Astrocyte (in vitro differentiated cells and primary cell): ENCODE measurements at regions not wholly inside any gene's neighbourhood (a gene's known extent, or its start where the extent isn't known, plus 50 kb on each side); places are given as distances from the start of the nearest gene placed in this dataset.
A peak's percentile ranks its signal among the peaks of the same experiment; 100 is the strongest.

Source experiments
- DNase-seq: peaks from one replicate; pipeline ENCODE4 v3.0.0-alpha.2; 2010; ENCODE audit warnings: low read depth
- FAIRE-seq: peaks from 2 replicates; lab custom pipeline; 2011; peaks lifted over from hg19 to GRCh38; lab: Jason Lieb, UNC
- H2AFZ ChIP-seq: 2 replicates; pipeline ENCODE4 v1.6.0; 2012; ENCODE audit warnings: low read depth, low read length, inconsistent platforms
- H3K27ac ChIP-seq: 2 replicates; pipeline ENCODE4 v1.5.1; 2011; ENCODE audit warnings: low read depth, low read length, inconsistent platforms
- H3K27me3 ChIP-seq: 2 replicates; pipeline ENCODE4 v1.6.0; 2011; ENCODE audit warnings: low read length, inconsistent platforms; ENCODE audit not compliant: insufficient read depth
- H3K36me3 ChIP-seq: 2 replicates; pipeline ENCODE4 v1.5.1; 2011; ENCODE audit warnings: low read length, inconsistent platforms; ENCODE audit not compliant: insufficient read depth
- H3K4me1 ChIP-seq: 2 replicates; pipeline ENCODE4 v1.5.1; 2011; ENCODE audit warnings: low read length, inconsistent platforms; ENCODE audit not compliant: insufficient read depth
- H3K4me2 ChIP-seq: 2 replicates; pipeline ENCODE4 v1.6.0; 2012; ENCODE audit warnings: low read length, inconsistent platforms
- H3K4me3 ChIP-seq: 2 replicates; pipeline ENCODE4 v1.5.1; 2011; ENCODE audit warnings: low read depth, mild to moderate bottlenecking, low read length, inconsistent platforms; ENCODE audit not compliant: insufficient read depth
- H3K79me2 ChIP-seq: 2 replicates; pipeline ENCODE4 v1.6.0; 2012; ENCODE audit warnings: mild to moderate bottlenecking, low read length, inconsistent platforms; ENCODE audit not compliant: insufficient read depth
- H3K9ac ChIP-seq: 2 replicates; pipeline ENCODE4 v1.6.0; 2012; ENCODE audit warnings: mild to moderate bottlenecking, low read length, inconsistent platforms
- H3K9me3 ChIP-seq: 2 replicates; pipeline ENCODE4 v1.5.1; 2012; ENCODE audit warnings: low read depth, mild to moderate bottlenecking, low read length, inconsistent platforms; ENCODE audit not compliant: insufficient read depth
- H4K20me1 ChIP-seq: 2 replicates; pipeline ENCODE4 v1.6.0; 2012; ENCODE audit warnings: low read length, inconsistent platforms; ENCODE audit not compliant: insufficient read depth
- H3K27ac Mint-ChIP-seq: one replicate; pipeline ENCODE4 v1.8.0; 2021; ENCODE audit warnings: mild to moderate bottlenecking, mixed read lengths; ENCODE audit not compliant: unreplicated experiment
- H3K27me3 Mint-ChIP-seq: one replicate; pipeline ENCODE4 v1.8.0; 2021; ENCODE audit warnings: low read depth, mixed read lengths; ENCODE audit not compliant: unreplicated experiment
- H3K36me3 Mint-ChIP-seq: one replicate; pipeline ENCODE4 v1.8.0; 2021; ENCODE audit warnings: low read depth, mixed read lengths; ENCODE audit not compliant: unreplicated experiment
- H3K4me1 Mint-ChIP-seq: one replicate; pipeline ENCODE4 v1.8.0; 2021; ENCODE audit warnings: low read depth, mixed read lengths; ENCODE audit not compliant: unreplicated experiment
- H3K4me3 Mint-ChIP-seq: one replicate; pipeline ENCODE4 v1.8.0; 2021; ENCODE audit warnings: mild to moderate bottlenecking, moderate library complexity, mixed read lengths; ENCODE audit not compliant: unreplicated experiment
- H3K9me3 Mint-ChIP-seq: one replicate; pipeline ENCODE4 v1.8.0; 2021; ENCODE audit warnings: mild to moderate bottlenecking, mixed read lengths; ENCODE audit not compliant: unreplicated experiment
- CTCF ChIP-seq: IDR thresholded peaks from 2 replicates; pipeline ENCODE4 v1.5.1; 2011; ENCODE audit warnings: low read depth, mild to moderate bottlenecking, inconsistent platforms, low read length, moderate library complexity; ENCODE audit not compliant: insufficient read depth
- EZH2 ChIP-seq: IDR thresholded peaks from 2 replicates; pipeline ENCODE4 v1.6.1; 2012; ENCODE audit warnings: mild to moderate bottlenecking, low read length, inconsistent platforms; ENCODE audit not compliant: insufficient read depth

- no peaks in the 10 kb centered on the region for H4K20me1 ChIP-seq
- H3K27ac Mint-ChIP-seq: peak overlapping the region; percentile 79
- DNase-seq (no peak), FAIRE-seq (no peak)
- H3K4me3 ChIP-seq: no peak overlapping the region
- no peaks in the 10 kb centered on the region for H3K27me3 ChIP-seq
- H3K9me3 ChIP-seq: no peaks in the 10 kb centered on the region
- no peak overlapping the region for H3K9ac ChIP-seq
- H3K36me3 ChIP-seq: no peaks in the 10 kb centered on the region
- H3K36me3 Mint-ChIP-seq: peaks cover 1% of the 10 kb centered on the region
- H3K4me1 ChIP-seq: peaks cover 3% of the 10 kb centered on the region
- no peaks in the 10 kb centered on the region for H3K27me3 Mint-ChIP-seq
- H3K27ac ChIP-seq: no peak overlapping the region
- H3K4me3 Mint-ChIP-seq: no peak overlapping the region
- H3K79me2 ChIP-seq: no peaks in the 10 kb centered on the region
- TF ChIP-seq CTCF (no peak), EZH2 (no peak)
- H3K4me2 ChIP-seq: no peak overlapping the region
- no peaks in the 10 kb centered on the region for H3K9me3 Mint-ChIP-seq
- peaks cover 34% of the 10 kb centered on the region for H3K4me1 Mint-ChIP-seq
- no peak overlapping the region for H2AFZ ChIP-seq
Observed at GRCh38 chr9:105141146-105141975, 103.1 kb upstream of the SLC44A1 start.

GRCh38 chr9:105141976-105142250 lies 102.5 kb upstream of the SLC44A1 start:
- H3K27me3 Mint-ChIP-seq: peaks cover 2% of the 10 kb centered on the region
- no peaks in the 10 kb centered on the region for H3K79me2 ChIP-seq
- no peak overlapping the region for H3K27ac ChIP-seq
- H3K27ac Mint-ChIP-seq: peak overlapping the region; percentile 79
- peak overlapping the region; percentile 38 for H3K9ac ChIP-seq
- H3K4me3 Mint-ChIP-seq: peak overlapping the region; percentile 14
- no peak for TF ChIP-seq CTCF
- peak overlapping the region; percentile 21 for H3K4me2 ChIP-seq
- H3K4me1 ChIP-seq: peaks cover 3% of the 10 kb centered on the region
- no peak overlapping the region for H2AFZ ChIP-seq
- no peak overlapping the region for H3K4me3 ChIP-seq
- no peaks in the 10 kb centered on the region for H3K36me3 ChIP-seq
- H4K20me1 ChIP-seq: no peaks in the 10 kb centered on the region
- no peaks in the 10 kb centered on the region for H3K9me3 Mint-ChIP-seq
- DNase-seq (no peak), FAIRE-seq (no peak)
- H3K36me3 Mint-ChIP-seq: peaks cover 1% of the 10 kb centered on the region
- H3K9me3 ChIP-seq: no peaks in the 10 kb centered on the region
- no peaks in the 10 kb centered on the region for H3K27me3 ChIP-seq
- H3K4me1 Mint-ChIP-seq: peaks cover 34% of the 10 kb centered on the region

- H3K4me3 Mint-ChIP-seq: no peak overlapping the region
- Histone ChIP-seq H3K4me1 (peaks cover 3% of the 10 kb centered on the region), H3K4me3 (no peak overlapping the region), H3K79me2 (no peaks in the 10 kb centered on the region), H3K9ac (peak overlapping the region; percentile 38), H3K27me3 (no peaks in the 10 kb centered on the region), H3K9me3 (no peaks in the 10 kb centered on the region), H4K20me1 (no peaks in the 10 kb centered on the region), H2AFZ (no peak overlapping the region), H3K36me3 (no peaks in the 10 kb centered on the region), H3K27ac (no peak overlapping the region), H3K4me2 (peak overlapping the region; percentile 21)
- DNase-seq: peak; percentile 89
- peaks cover 3% of the 10 kb centered on the region for H3K27me3 Mint-ChIP-seq
- H3K9me3 Mint-ChIP-seq: no peaks in the 10 kb centered on the region
- TF ChIP-seq EZH2: no peak
- TF ChIP-seq CTCF: no peak
- FAIRE-seq: no peak
- peaks cover 34% of the 10 kb centered on the region for H3K4me1 Mint-ChIP-seq
- H3K27ac Mint-ChIP-seq: peak overlapping the region; percentile 79
- H3K36me3 Mint-ChIP-seq: peaks cover 1% of the 10 kb centered on the region
Observed at GRCh38 chr9:105142406-105143135, 101.9 kb upstream of the SLC44A1 start.
